Neural cell (in vitro differentiated cells): ENCODE measurements at regions not wholly inside any gene's neighbourhood (a gene's known extent, or its start where the extent isn't known, plus 50 kb on each side); places are given as distances from the start of the nearest gene placed in this dataset.

Source experiments
- H2AFZ ChIP-seq: fragments of 200-600, 300-800 bp; sonication (generic), shearing (Covaris generic); 2 replicates; pipeline ENCODE4 v1.6.0; 2014; ENCODE audit warnings: low read depth, mild to moderate bottlenecking, antibody characterized with exemption, low read length, moderate library complexity
- H3F3A ChIP-seq: fragments of 200-600 bp; shearing (Covaris generic); 2 replicates; pipeline ENCODE4 v1.6.1; 2016; ENCODE audit warnings: mild to moderate bottlenecking, moderate library complexity, mixed read lengths, antibody characterized with exemption, low read length; ENCODE audit not compliant: insufficient read depth, poor library complexity, severe bottlenecking
- H3K27ac ChIP-seq: fragments of 200-600, 300-800 bp; sonication (generic), shearing (Covaris generic); 2 replicates; pipeline ENCODE4 v1.5.1; 2014; ENCODE audit warnings: mild to moderate bottlenecking, low read length, moderate library complexity
- H3K27me3 ChIP-seq: fragments of 300-800, 200-600 bp; sonication (generic), shearing (Covaris generic); 2 replicates; pipeline ENCODE4 v1.6.0; 2014; ENCODE audit warnings: mild to moderate bottlenecking, low read depth, low read length, moderate library complexity; ENCODE audit not compliant: insufficient read depth
- H3K36me3 ChIP-seq: fragments of 300-800, 200-600 bp; sonication (generic), shearing (Covaris generic); 2 replicates; pipeline ENCODE4 v1.5.1; 2014; ENCODE audit warnings: mild to moderate bottlenecking, antibody characterized with exemption, low read length, moderate library complexity; ENCODE audit not compliant: insufficient read depth
- H3K4me2 ChIP-seq: fragments of 300-800, 200-600 bp; sonication (generic), shearing (Covaris generic); 2 replicates; pipeline ENCODE4 v1.6.0; 2014; ENCODE audit warnings: mild to moderate bottlenecking, low read length
- H3K4me3 ChIP-seq: fragments of 300-800, 200-600 bp; sonication (generic), shearing (Covaris generic); 2 replicates; pipeline ENCODE4 v1.5.1; 2014; ENCODE audit warnings: mild to moderate bottlenecking, low read length, moderate library complexity
- H3K79me2 ChIP-seq: fragments of 200-600 bp; shearing (Covaris generic); replicated peaks from 2 replicates; pipeline ENCODE4 v1.6.0; 2014; ENCODE audit warnings: mild to moderate bottlenecking, low read length, moderate library complexity; ENCODE audit not compliant: insufficient read depth
- H3K9ac ChIP-seq: fragments of 300-800, 200-600 bp; sonication (generic), shearing (Covaris generic); 2 replicates; pipeline ENCODE4 v1.6.1; 2016; ENCODE audit warnings: mild to moderate bottlenecking, low read length, mixed read lengths
- H3K9me2 ChIP-seq: fragments of 200-600 bp; shearing (Covaris generic); 2 replicates; pipeline ENCODE4 v1.6.1; 2016; ENCODE audit warnings: mild to moderate bottlenecking, low read length, mixed read lengths; ENCODE audit not compliant: insufficient read depth
- H3K9me3 ChIP-seq: fragments of 200-600, 300-800 bp; sonication (generic), shearing (Covaris generic); 2 replicates; pipeline ENCODE4 v1.6.1; 2016; ENCODE audit warnings: mild to moderate bottlenecking, mixed run types, low read length, moderate library complexity, mixed read lengths
- H4K20me1 ChIP-seq: fragments of 200-600 bp; shearing (Covaris generic); 2 replicates; pipeline ENCODE4 v1.6.1; 2016; ENCODE audit warnings: mild to moderate bottlenecking, mixed run types; ENCODE audit not compliant: insufficient read depth
- EP300 ChIP-seq: fragments of 450-650 bp; conservative IDR thresholded peaks from 2 replicates; pipeline ENCODE4 v1.6.1; 2014; ENCODE audit warnings: antibody characterized with exemption, mild to moderate bottlenecking, moderate library complexity; ENCODE audit not compliant: poor library complexity, severe bottlenecking
- EZH2 ChIP-seq: fragments of 200-600, 300-800 bp; shearing (Covaris generic), sonication (generic); IDR thresholded peaks from 2 replicates; pipeline ENCODE4 v1.6.1; 2014; ENCODE audit warnings: antibody characterized with exemption, low read length, borderline replicate concordance, mild to moderate bottlenecking; ENCODE audit not compliant: insufficient read depth, poor library complexity, severe bottlenecking
- MXI1 ChIP-seq: fragments of 450-650 bp; conservative IDR thresholded peaks from 2 replicates; pipeline ENCODE4 v1.6.1; 2014; ENCODE audit warnings: antibody characterized with exemption, mild to moderate bottlenecking; ENCODE audit not compliant: poor library complexity, severe bottlenecking
- POLR2AphosphoS5 ChIP-seq: IDR thresholded peaks from 2 replicates; pipeline ENCODE4 v1.6.1; 2012
- RAD21 ChIP-seq: fragments of 450-650 bp; conservative IDR thresholded peaks from 2 replicates; pipeline ENCODE4 v1.6.1; 2014; ENCODE audit warnings: antibody characterized with exemption, mild to moderate bottlenecking, moderate library complexity
- REST ChIP-seq: IDR thresholded peaks from 2 replicates; pipeline ENCODE4 v1.6.1; 2012; ENCODE audit warnings: borderline replicate concordance
- SMC3 ChIP-seq: fragments of 450-650 bp; conservative IDR thresholded peaks from 2 replicates; pipeline ENCODE4 v1.6.1; 2014; ENCODE audit warnings: antibody characterized with exemption, mild to moderate bottlenecking, moderate library complexity; ENCODE audit not compliant: poor library complexity
- TAF1 ChIP-seq: IDR thresholded peaks from 2 replicates; pipeline ENCODE4 v1.6.1; 2012; ENCODE audit warnings: low read depth
- TF ChIP-seq, protein P1 (sequence below): fragments of 450-650 bp; IDR thresholded peaks from 2 replicates; pipeline ENCODE4 v1.5.1; 2014; ENCODE audit warnings: antibody characterized with exemption, mild to moderate bottlenecking, moderate library complexity; ENCODE audit not compliant: poor library complexity, severe bottlenecking

GRCh38 chr3:66633402-66634381 lies 132.9 kb upstream of the LRIG1 start:
- Histone ChIP-seq H4K20me1 (no peaks in the 10 kb centered on the region), H3K9me3 (no peaks in the 10 kb centered on the region), H3F3A (no peaks in the 10 kb centered on the region), H3K9me2 (no peaks in the 10 kb centered on the region), H3K27me3 (no peaks in the 10 kb centered on the region), H3K79me2 (no peaks in the 10 kb centered on the region), H3K36me3 (no peaks in the 10 kb centered on the region), H3K4me2 (no peak overlapping the region), H3K9ac (no peak overlapping the region), H3K4me3 (no peak overlapping the region), H3K27ac (no peak overlapping the region), H2AFZ (no peak overlapping the region)
- TF ChIP-seq EZH2 = no peak
- TF ChIP-seq MXI1 = no peak
- TF ChIP-seq POLR2AphosphoS5 = no peak
- no peak for TF ChIP-seq EP300
- no peak for TF ChIP-seq TAF1

GRCh38 chr3:66638717-66639116 lies 137.9 kb upstream of the LRIG1 start:
- H3K27ac ChIP-seq = no peak overlapping the region
- H4K20me1 ChIP-seq = no peaks in the 10 kb centered on the region
- H2AFZ ChIP-seq = no peak overlapping the region
- no peak overlapping the region for H3K4me3 ChIP-seq
- no peaks in the 10 kb centered on the region for H3K79me2 ChIP-seq
- no peak for TF ChIP-seq SMC3
- TF ChIP-seq TAF1 = no peak
- TF ChIP-seq RAD21 = no peak
- no peak for TF ChIP-seq EP300
- no peak for TF ChIP-seq EZH2
- no peak for TF ChIP-seq POLR2AphosphoS5
- TF ChIP-seq MXI1 = no peak
- no peak for TF ChIP-seq REST
- TF ChIP-seq, protein P1, sequence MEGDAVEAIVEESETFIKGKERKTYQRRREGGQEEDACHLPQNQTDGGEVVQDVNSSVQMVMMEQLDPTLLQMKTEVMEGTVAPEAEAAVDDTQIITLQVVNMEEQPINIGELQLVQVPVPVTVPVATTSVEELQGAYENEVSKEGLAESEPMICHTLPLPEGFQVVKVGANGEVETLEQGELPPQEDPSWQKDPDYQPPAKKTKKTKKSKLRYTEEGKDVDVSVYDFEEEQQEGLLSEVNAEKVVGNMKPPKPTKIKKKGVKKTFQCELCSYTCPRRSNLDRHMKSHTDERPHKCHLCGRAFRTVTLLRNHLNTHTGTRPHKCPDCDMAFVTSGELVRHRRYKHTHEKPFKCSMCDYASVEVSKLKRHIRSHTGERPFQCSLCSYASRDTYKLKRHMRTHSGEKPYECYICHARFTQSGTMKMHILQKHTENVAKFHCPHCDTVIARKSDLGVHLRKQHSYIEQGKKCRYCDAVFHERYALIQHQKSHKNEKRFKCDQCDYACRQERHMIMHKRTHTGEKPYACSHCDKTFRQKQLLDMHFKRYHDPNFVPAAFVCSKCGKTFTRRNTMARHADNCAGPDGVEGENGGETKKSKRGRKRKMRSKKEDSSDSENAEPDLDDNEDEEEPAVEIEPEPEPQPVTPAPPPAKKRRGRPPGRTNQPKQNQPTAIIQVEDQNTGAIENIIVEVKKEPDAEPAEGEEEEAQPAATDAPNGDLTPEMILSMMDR = no peak
- H3K9me2 ChIP-seq = no peaks in the 10 kb centered on the region
- no peaks in the 10 kb centered on the region for H3K36me3 ChIP-seq
- H3K4me2 ChIP-seq = no peak overlapping the region
- no peaks in the 10 kb centered on the region for H3K9me3 ChIP-seq
- no peak overlapping the region for H3K9ac ChIP-seq
- H3F3A ChIP-seq = no peaks in the 10 kb centered on the region
- no peaks in the 10 kb centered on the region for H3K27me3 ChIP-seq
